HG03025 (cell line): ENCODE measurements at regions not wholly inside any gene's neighbourhood (a gene's known extent, or its start where the extent isn't known, plus 50 kb on each side); places are given as distances from the start of the nearest gene placed in this dataset.

Experiments
- ATAC-seq: cut with Tn5 transposase; IDR thresholded peaks from one replicate; pipeline ENCODE4 v1.9.1; 2021; ENCODE audit warnings: mild to moderate bottlenecking, moderate library complexity; ENCODE audit not compliant: unreplicated experiment, low FRiP score

DNA sequence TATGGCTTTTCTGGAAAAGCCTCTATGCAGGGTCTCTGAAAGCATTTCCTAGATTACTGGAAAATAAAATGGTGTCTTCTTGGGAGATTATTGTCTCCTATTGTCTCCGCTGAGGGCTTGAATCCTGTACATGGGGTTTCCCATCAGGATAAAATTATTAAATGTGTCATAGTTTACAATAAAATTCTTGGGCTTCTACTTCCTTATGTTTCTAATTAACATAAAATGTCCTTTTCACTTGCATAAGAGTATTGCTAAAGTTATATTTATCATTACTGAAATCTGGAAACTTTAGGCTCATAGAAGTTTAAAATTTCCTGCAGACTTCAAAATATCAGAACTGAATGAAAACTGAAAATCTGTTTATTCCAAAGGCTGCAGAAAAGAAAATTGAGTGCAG, 595.5 kb upstream of the AGTR1 start:
- ATAC-seq, result no peak

- no peak for ATAC-seq
These were observed 591.6 kb upstream of the AGTR1 start for GRCh38 chr3:148106062-148106461.

DNA sequence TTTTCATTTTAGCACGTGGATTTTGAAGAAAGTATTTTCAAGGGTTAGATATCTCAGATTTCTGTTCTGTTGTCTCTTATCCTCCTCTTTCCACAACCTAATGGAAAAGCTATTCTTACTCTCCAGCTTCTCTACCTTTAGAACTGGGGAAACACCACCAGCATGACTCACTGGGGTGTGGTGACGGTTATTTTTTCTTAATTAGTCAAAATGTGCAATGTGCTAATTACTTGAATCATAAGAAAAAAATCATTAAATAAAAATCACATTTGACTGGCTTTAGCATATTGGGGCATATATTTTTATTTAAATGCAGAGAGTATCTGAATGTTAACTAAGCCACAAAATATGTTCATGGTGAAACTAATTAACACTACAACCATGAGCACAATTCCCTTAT, 570.7 kb upstream of the AGTR1 start:
- no peak for ATAC-seq

DNA sequence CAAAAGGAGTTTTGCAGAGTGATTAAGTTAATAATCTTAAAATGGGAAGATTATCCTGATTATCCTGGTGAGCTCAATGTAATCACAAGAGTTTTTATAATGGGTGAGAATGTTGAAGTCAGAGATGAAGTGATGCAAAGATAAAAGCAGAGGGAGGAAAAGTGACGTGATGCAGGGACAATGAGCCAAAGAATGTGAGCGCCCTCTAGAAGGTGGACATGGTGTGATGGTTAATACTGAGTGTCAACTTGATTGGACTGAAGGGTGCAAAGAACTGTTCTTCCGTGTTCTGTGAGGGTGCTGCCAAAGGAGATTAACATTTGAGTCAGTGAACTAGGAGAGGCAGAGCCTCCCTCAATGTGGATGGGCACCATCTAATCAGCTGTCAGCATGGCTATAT, 569.6 kb upstream of the AGTR1 start:
- no peak for ATAC-seq

GRCh38 chr3:148131990-148132638, 565.6 kb upstream of the AGTR1 start:
- ATAC-seq, result no peak

GRCh38 chr3:148136816-148137215, 560.9 kb upstream of the AGTR1 start:
- ATAC-seq, result no peak

DNA sequence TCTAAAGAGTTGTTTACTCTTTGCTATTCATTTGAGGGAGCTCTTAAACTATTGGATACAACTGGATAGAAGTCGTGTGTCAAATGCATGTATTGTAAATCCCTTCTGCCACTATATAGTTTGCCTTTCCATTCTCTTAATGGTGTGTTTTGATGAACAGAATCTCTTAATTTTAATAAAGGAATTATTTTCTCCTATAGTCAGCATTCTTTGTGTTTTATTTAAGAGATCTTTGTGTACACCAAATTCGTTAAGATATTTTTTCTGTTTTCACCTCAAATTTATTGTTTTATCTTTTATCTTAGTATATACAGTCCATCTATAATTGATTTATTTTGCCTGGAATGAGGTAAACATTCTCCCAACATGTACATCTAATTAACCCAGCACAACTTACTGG, 551.5 kb upstream of the AGTR1 start:
- ATAC-seq, result no peak

- ATAC-seq, result no peak
These were observed 550.5 kb upstream of the AGTR1 start for GRCh38 chr3:148146947-148147826.

GRCh38 chr3:148147903-148148302, 549.8 kb upstream of the AGTR1 start:
- no peak for ATAC-seq

GRCh38 chr3:148149556-148149955, 548.1 kb upstream of the AGTR1 start:
- no peak for ATAC-seq

DNA sequence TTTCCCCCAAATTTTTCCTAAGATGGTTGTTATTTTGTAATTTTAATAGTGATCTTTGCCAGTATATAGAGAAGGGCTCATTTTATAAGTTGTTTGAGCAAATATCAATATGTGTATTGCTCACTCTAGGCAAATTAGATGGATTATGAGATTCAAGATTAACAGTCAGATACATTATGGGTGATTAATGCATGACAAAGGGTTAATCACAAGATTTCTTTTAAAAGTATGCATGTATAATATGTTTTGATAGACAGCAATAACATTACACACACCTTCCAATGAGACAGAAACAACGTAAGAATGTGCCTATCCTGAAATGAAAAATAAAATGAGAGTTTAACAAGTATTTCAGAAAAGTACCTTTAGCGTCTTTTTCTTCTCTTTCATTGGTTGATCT, 547.6 kb upstream of the AGTR1 start:
- ATAC-seq, result no peak

DNA sequence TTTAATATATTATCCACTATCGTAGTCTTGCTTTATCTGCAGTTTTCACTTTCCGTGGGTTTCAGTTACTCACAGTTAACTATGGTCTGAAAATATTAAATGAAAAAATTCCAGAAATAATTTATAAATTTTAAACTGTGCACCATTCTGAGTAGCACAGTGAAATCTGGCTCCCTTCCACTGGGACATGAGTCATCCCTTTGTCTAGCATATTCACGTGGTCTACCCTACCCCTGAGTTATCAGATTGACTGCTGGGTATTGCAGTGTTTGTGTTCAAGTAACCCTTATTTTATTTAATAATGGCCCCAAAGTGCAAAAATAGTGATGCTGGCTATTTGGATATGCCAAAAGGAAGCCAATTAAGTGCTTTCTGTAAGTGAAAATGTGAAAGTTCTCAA, 539.5 kb upstream of the AGTR1 start:
- no peak for ATAC-seq

DNA sequence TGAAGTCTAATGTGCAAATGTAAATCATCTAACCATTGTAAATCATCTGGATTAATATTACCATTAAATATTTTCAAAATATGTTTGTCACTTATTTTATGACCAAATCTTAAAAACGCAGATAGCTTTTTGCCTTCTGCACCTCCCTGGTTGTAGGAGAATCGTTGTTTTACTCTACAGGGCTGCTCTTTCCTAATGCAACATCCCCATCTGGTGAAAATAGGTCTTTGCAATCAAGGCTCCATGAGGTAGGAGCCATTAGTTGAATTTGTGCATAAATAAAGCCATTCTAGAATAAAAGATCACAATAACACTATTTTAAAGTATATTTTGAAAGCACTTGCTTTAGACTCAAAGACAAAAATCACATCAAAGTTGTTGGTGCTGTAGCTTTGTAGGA, 535.6 kb upstream of the AGTR1 start:
- no peak for ATAC-seq

DNA sequence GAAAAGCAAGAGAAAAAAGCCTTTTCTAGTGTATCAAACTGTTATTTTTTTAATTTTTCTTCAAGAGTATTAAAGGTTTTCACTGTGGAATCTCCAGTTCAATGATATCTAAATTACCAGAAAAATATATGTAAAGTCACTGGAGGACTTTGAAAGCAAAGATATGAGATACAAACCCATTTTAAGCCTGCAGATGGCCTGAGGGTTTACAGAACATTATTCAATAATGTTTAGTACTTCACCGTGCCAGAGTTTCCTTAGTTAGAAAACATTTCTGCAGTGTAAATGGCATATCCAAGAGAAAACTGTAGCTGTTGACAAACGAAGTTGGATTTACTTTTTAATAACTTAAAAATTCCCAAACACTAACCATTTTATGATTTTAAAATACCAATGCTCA, 529.4 kb upstream of the AGTR1 start:
- no peak for ATAC-seq

GRCh38 chr3:148173851-148174250, 523.9 kb upstream of the AGTR1 start:
- no peak for ATAC-seq

DNA sequence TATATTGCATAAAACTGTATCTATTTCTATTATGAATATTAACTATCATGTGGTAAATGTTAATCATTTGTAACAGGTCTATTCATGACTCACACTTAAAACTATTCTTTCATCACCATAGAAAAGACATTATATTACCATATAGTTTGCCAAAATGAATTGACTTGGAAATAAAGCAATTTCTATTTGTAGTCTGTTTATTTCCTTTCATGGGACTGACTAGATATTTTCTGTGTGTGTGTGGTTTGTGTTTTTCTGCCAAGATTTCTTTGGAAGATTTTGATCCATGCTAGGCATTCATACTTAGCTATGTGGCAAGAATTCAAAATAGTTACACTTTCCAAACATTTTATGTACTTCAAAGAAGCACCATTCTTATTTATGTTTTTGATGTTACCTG, 522.5 kb upstream of the AGTR1 start:
- ATAC-seq, result no peak

DNA sequence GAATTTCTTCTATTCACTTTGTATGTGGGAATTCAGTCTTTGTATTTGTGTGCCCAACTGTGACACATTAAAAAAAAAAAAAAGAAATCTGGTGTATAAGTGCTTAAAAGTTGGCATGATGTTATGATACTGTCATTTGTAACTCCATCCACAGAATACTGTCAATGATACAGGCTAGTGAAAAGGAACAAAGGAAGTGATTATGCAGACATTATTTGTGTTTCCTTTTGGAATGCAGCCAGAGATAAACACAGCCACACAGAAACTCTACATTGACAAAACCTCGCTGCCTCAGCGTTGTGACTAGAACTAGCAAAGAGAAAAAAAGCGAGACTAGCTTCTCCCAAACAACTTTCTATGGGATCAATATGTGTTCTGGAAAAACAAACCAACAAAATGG, 519.2 kb upstream of the AGTR1 start:
- ATAC-seq, result no peak

DNA sequence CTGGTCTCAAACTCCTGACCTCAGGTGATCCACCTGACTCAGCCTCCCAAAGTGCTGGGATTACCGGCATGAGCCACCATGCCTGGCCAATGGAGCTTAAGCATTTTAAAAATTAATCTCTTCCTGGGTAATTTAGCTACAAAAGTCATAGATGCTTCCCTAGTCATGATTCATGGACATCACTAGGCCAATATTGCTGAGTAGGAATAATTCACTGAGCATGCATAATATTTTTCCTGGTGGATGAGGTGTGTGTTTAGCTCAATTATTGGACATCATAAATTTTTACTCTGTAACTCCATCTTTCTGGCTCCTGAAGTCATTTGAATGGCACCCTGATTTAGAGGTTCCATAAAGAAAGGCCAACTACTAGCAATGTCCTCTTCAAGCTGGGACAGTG, 512.9 kb upstream of the AGTR1 start:
- ATAC-seq, result no peak

- ATAC-seq, result no peak
These were observed 510.8 kb upstream of the AGTR1 start for GRCh38 chr3:148186881-148187280.

GRCh38 chr3:148187296-148187695, 510.4 kb upstream of the AGTR1 start:
- no peak for ATAC-seq

GRCh38 chr3:148190441-148190990, 507.2 kb upstream of the AGTR1 start:
- ATAC-seq, result no peak

- no peak for ATAC-seq
These were observed 505.7 kb upstream of the AGTR1 start for GRCh38 chr3:148191966-148192365.
